K562 (cell line): ENCODE measurements at regions not wholly inside any gene's neighbourhood (a gene's known extent, or its start where the extent isn't known, plus 50 kb on each side); places are given as distances from the start of the nearest gene placed in this dataset.

Experiments used
- GTF2E2 ChIP-seq: fragments of 200-800 bp; sonication (Bioruptor generic); IDR thresholded peaks from 2 replicates; pipeline ENCODE4 v1.6.1; 2016; ENCODE audit warnings: missing genetic modification characterization, missing compliant biosample characterization
- KLF10 ChIP-seq: fragments of 250-450 bp; sonication (Bioruptor Pico); IDR thresholded peaks from 2 replicates; pipeline ENCODE4 v1.6.1; 2021; ENCODE audit warnings: matching md5 sums
- NUFIP1 ChIP-seq: fragments of 450-650 bp; IDR thresholded peaks from 2 replicates; pipeline ENCODE4 v1.6.1; 2018; ENCODE audit not compliant: partially characterized antibody
- ZNF444 ChIP-seq: fragments of 250-450 bp; sonication (Bioruptor Pico); IDR thresholded peaks from 2 replicates; pipeline ENCODE4 v1.4.0; 2020; ENCODE audit warnings: mild to moderate bottlenecking, moderate library complexity
- TF ChIP-seq, protein P1 (sequence below): fragments of 250-450 bp; sonication (Bioruptor Pico); IDR thresholded peaks from 2 replicates; pipeline ENCODE4 v1.4.0; 2020
- TF ChIP-seq, protein P2 (sequence below): sonication (generic); formaldehyde crosslinking; IDR thresholded peaks from 2 replicates; pipeline ENCODE4 v1.8.0; 2022; ENCODE audit warnings: missing genetic modification reagents, mild to moderate bottlenecking, borderline replicate concordance

DNA sequence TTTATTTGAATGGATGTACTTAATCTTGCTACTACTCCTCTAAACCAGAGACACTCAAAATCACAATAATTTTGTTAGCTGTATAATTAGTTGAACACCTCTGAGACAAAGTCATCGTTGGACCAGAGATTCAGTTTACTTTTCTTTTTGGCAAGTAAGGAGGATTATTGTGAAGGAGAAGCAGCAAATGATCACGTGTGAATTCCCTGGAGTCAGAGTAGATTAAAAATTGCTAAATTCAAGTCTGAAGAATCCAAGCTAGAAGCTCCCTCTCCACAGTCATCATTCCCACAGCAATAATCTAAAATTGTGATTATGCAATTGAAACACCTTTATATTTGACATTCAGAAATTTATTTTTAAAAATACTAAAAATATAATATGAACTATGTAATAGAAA, 484.4 kb downstream of the CMPK2 start (continued):
- TF ChIP-seq, protein P1, sequence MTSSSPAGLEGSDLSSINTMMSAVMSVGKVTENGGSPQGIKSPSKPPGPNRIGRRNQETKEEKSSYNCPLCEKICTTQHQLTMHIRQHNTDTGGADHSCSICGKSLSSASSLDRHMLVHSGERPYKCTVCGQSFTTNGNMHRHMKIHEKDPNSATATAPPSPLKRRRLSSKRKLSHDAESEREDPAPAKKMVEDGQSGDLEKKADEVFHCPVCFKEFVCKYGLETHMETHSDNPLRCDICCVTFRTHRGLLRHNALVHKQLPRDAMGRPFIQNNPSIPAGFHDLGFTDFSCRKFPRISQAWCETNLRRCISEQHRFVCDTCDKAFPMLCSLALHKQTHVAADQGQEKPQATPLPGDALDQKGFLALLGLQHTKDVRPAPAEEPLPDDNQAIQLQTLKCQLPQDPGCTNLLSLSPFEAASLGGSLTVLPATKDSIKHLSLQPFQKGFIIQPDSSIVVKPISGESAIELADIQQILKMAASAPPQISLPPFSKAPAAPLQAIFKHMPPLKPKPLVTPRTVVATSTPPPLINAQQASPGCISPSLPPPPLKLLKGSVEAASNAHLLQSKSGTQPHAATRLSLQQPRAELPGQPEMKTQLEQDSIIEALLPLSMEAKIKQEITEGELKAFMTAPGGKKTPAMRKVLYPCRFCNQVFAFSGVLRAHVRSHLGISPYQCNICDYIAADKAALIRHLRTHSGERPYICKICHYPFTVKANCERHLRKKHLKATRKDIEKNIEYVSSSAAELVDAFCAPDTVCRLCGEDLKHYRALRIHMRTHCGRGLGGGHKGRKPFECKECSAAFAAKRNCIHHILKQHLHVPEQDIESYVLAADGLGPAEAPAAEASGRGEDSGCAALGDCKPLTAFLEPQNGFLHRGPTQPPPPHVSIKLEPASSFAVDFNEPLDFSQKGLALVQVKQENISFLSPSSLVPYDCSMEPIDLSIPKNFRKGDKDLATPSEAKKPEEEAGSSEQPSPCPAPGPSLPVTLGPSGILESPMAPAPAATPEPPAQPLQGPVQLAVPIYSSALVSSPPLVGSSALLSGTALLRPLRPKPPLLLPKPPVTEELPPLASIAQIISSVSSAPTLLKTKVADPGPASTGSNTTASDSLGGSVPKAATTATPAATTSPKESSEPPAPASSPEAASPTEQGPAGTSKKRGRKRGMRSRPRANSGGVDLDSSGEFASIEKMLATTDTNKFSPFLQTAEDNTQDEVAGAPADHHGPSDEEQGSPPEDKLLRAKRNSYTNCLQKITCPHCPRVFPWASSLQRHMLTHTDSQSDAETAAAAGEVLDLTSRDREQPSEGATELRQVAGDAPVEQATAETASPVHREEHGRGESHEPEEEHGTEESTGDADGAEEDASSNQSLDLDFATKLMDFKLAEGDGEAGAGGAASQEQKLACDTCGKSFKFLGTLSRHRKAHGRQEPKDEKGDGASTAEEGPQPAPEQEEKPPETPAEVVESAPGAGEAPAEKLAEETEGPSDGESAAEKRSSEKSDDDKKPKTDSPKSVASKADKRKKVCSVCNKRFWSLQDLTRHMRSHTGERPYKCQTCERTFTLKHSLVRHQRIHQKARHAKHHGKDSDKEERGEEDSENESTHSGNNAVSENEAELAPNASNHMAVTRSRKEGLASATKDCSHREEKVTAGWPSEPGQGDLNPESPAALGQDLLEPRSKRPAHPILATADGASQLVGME (CRISPR knock-in tag), result no peak
- no peak for TF ChIP-seq NUFIP1
- TF ChIP-seq, protein P2, sequence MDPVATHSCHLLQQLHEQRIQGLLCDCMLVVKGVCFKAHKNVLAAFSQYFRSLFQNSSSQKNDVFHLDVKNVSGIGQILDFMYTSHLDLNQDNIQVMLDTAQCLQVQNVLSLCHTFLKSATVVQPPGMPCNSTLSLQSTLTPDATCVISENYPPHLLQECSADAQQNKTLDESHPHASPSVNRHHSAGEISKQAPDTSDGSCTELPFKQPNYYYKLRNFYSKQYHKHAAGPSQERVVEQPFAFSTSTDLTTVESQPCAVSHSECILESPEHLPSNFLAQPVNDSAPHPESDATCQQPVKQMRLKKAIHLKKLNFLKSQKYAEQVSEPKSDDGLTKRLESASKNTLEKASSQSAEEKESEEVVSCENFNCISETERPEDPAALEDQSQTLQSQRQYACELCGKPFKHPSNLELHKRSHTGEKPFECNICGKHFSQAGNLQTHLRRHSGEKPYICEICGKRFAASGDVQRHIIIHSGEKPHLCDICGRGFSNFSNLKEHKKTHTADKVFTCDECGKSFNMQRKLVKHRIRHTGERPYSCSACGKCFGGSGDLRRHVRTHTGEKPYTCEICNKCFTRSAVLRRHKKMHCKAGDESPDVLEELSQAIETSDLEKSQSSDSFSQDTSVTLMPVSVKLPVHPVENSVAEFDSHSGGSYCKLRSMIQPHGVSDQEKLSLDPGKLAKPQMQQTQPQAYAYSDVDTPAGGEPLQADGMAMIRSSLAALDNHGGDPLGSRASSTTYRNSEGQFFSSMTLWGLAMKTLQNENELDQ (CRISPR knock-in tag), result no peak
- TF ChIP-seq KLF10 (CRISPR knock-in tag), result no peak
- no peak for TF ChIP-seq ZNF444 (CRISPR knock-in tag)
- TF ChIP-seq GTF2E2 (tag), result no peak
- TF ChIP-seq, all 486 proteins: peak for 0
